ENCODE measurements at regions not wholly inside any gene's neighbourhood (a gene's known extent, or its start where the extent isn't known, plus 50 kb on each side); places are given as distances from the start of the nearest gene placed in this dataset.

- TF ChIP-seq CTCF (conservative IDR thresholded peaks at IDR 0.05; ENCODE audit: low read depth, low read length) (no peak), MAZ (IDR thresholded peaks at IDR 0.05; ENCODE audit: borderline replicate concordance, low read depth, low read length) (no peak), POLR2A (IDR thresholded peaks at IDR 0.05; ENCODE audit: low read depth, low read length) (no peak), USF2 (IDR thresholded peaks at IDR 0.05; ENCODE audit: low read depth, low read length) (no peak)
Observed at GRCh38 chr16:27724482-27725235, 174.7 kb downstream of the KATNIP start.

Measured in IMR-90 (cell line).